Prostate gland (tissue), 2 donors: ENCODE measurements at regions not wholly inside any gene's neighbourhood (a gene's known extent, or its start where the extent isn't known, plus 50 kb on each side); places are given as distances from the start of the nearest gene placed in this dataset.

Source experiments
- DNase-seq: peaks from one replicate; pipeline ENCODE4 v3.0.0-alpha.2; 2019; ENCODE audit warnings: low spot score
- H3K27ac ChIP-seq, 2 donors: fragments of 200-600 bp; sonication (generic); 2 replicates each; pipeline ENCODE4 v1.5.1; 2017 to 2019
- H3K27me3 ChIP-seq: fragments of 200-600 bp; sonication (generic); replicated peaks from 2 replicates; pipeline ENCODE4 v1.5.1; 2019; ENCODE audit not compliant: insufficient read depth
- H3K36me3 ChIP-seq, 2 donors: fragments of 200-600 bp; sonication (generic); 1 replicate in 1 of 2; 2 replicates in 1 of 2; pipeline versions ENCODE4 v1.5.1 to v1.8.1; 2017 to 2019
- H3K4me1 ChIP-seq: fragments of 200-600 bp; sonication (generic); replicated peaks from 2 replicates; pipeline ENCODE4 v1.5.1; 2019
- H3K4me3 ChIP-seq, 2 donors: fragments of 200-600 bp; sonication (generic); 2 replicates each; pipeline ENCODE4 v1.5.1; 2017 to 2019
- H3K9me3 ChIP-seq: fragments of 200-600 bp; sonication (generic); 2 replicates; pipeline ENCODE4 v1.5.1; 2017
- POLR2A ChIP-seq: fragments of 450-650 bp; IDR thresholded peaks from one replicate; pipeline ENCODE4 v1.6.1; 2016; ENCODE audit warnings: antibody characterized with exemption, mild to moderate bottlenecking
- POLR2AphosphoS5 ChIP-seq: sonication (generic); formaldehyde crosslinking; IDR thresholded peaks from one replicate; pipeline ENCODE4 v1.6.1; 2017; ENCODE audit warnings: antibody characterized with exemption
- WGBS: methylation state at CpG from one replicate; pipeline ENCODE4 v1.1.5; 2018; 5-methylcytosine and 5-hydroxymethylcytosine counted together
- intact Hi-C: fragments of 100-400 bp; cut with DNase I; formaldehyde crosslinking; loops from one replicate; pipeline ENCODE4 v1.14.2; 2022
- TF ChIP-seq, protein P1 (sequence below), 4 experiments: fragments of 200-600 bp in 2 of 4; fragments of 450-650 bp in 2 of 4; sonication (generic) in 2 of 4; IDR thresholded peaks; 1 replicate in 3 of 4; 2 replicates in 1 of 4; pipeline ENCODE4 v1.5.1; 2016 to 2019; ENCODE audit warnings: antibody characterized with exemption in 4 of 4, mild to moderate bottlenecking in 2 of 4, moderate library complexity in 2 of 4

GRCh38 chr11:103619480-103619879 lies 417.0 kb upstream of the DDI1 start:
- no peak for DNase-seq
- intact Hi-C loops: no loop called here
- H3K36me3 ChIP-seq: no peaks in the 10 kb centered on the region
- no peaks in the 10 kb centered on the region for H3K27me3 ChIP-seq
- H3K4me1 ChIP-seq: no peaks in the 10 kb centered on the region
- TF ChIP-seq POLR2A: no peak
- TF ChIP-seq, protein P1, sequence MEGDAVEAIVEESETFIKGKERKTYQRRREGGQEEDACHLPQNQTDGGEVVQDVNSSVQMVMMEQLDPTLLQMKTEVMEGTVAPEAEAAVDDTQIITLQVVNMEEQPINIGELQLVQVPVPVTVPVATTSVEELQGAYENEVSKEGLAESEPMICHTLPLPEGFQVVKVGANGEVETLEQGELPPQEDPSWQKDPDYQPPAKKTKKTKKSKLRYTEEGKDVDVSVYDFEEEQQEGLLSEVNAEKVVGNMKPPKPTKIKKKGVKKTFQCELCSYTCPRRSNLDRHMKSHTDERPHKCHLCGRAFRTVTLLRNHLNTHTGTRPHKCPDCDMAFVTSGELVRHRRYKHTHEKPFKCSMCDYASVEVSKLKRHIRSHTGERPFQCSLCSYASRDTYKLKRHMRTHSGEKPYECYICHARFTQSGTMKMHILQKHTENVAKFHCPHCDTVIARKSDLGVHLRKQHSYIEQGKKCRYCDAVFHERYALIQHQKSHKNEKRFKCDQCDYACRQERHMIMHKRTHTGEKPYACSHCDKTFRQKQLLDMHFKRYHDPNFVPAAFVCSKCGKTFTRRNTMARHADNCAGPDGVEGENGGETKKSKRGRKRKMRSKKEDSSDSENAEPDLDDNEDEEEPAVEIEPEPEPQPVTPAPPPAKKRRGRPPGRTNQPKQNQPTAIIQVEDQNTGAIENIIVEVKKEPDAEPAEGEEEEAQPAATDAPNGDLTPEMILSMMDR (IDR thresholded peaks at IDR 0.05): no peak
- TF ChIP-seq POLR2AphosphoS5: no peak
- 38% methylated on average over 5 of the region's 5 CpGs for WGBS
- no peaks in the 10 kb centered on the region for H3K9me3 ChIP-seq
- H3K4me3 ChIP-seq: no peak overlapping the region
- H3K27ac ChIP-seq: no peak overlapping the region

DNA sequence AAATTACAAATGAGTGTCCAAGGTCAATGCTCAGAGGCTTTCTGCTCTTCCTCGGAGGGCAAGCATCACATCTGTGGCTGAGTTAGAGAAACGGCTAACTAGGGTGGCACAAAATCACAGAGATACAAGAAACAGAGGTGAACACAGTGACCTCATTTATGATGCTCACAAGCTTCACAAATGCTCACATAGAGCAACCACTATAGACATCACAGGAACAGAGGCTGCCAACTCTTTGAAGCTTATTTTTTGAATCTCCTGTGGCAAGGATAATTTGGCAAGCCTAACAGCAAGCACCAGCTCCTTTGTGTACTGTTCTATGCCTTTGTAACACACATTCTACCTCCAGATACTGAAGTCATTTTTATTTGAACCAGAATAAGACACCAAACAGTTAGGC lies 416.5 kb upstream of the DDI1 start:
- Histone ChIP-seq H3K9me3 (no peaks in the 10 kb centered on the region), H3K27ac (no peak overlapping the region), H3K4me1 (no peaks in the 10 kb centered on the region), H3K27me3 (no peaks in the 10 kb centered on the region), H3K4me3 (no peak overlapping the region), H3K36me3 (no peaks in the 10 kb centered on the region)
- no peak for DNase-seq
- TF ChIP-seq POLR2AphosphoS5: no peak
- 41% methylated on average over 2 of the region's 2 CpGs for WGBS
- intact Hi-C loops: no loop called here

GRCh38 chr11:103622296-103622695 lies 414.1 kb upstream of the DDI1 start:
- WGBS: 66% methylated on average over 2 of the region's 2 CpGs

DNA sequence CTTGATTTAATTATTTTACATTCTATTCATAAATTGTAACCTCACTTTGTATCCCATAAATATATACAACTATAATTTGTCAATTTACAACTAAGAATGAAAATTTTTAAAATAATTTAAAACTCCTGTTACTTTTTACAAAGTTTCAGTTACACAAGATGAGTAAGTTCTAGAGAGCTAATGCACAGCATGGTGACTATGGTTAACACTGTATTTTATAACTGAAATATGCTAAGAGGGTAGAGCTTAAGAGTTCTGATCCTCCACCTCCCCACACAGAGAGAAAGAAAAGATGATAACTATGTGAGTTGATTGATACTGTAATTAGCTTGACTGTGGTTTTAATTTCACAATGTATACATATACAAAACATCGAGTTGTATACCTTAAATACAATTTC lies 412.5 kb upstream of the DDI1 start:
- DNase-seq: no peak
- Histone ChIP-seq H3K9me3 (no peaks in the 10 kb centered on the region), H3K4me1 (no peaks in the 10 kb centered on the region), H3K27me3 (no peaks in the 10 kb centered on the region), H3K4me3 (no peak overlapping the region), H3K27ac (no peak overlapping the region), H3K36me3 (no peaks in the 10 kb centered on the region)
- TF ChIP-seq POLR2A: no peak
- 77% methylated on average over 1 of the region's 1 CpG for WGBS
- intact Hi-C loops: no loop called here

More at GRCh38 chr11:103622296-103622695, 414.1 kb upstream of the DDI1 start:
- Histone ChIP-seq H3K36me3 (no peaks in the 10 kb centered on the region), H3K27ac (no peak overlapping the region), H3K4me3 (no peak overlapping the region), H3K4me1 (no peaks in the 10 kb centered on the region), H3K27me3 (no peaks in the 10 kb centered on the region), H3K9me3 (no peaks in the 10 kb centered on the region)
- no peak for DNase-seq
- intact Hi-C loops: no loop called here
- TF ChIP-seq POLR2A: no peak
- TF ChIP-seq, protein P1 (IDR thresholded peaks at IDR 0.05): no peak
- no peak for TF ChIP-seq POLR2AphosphoS5

DNA sequence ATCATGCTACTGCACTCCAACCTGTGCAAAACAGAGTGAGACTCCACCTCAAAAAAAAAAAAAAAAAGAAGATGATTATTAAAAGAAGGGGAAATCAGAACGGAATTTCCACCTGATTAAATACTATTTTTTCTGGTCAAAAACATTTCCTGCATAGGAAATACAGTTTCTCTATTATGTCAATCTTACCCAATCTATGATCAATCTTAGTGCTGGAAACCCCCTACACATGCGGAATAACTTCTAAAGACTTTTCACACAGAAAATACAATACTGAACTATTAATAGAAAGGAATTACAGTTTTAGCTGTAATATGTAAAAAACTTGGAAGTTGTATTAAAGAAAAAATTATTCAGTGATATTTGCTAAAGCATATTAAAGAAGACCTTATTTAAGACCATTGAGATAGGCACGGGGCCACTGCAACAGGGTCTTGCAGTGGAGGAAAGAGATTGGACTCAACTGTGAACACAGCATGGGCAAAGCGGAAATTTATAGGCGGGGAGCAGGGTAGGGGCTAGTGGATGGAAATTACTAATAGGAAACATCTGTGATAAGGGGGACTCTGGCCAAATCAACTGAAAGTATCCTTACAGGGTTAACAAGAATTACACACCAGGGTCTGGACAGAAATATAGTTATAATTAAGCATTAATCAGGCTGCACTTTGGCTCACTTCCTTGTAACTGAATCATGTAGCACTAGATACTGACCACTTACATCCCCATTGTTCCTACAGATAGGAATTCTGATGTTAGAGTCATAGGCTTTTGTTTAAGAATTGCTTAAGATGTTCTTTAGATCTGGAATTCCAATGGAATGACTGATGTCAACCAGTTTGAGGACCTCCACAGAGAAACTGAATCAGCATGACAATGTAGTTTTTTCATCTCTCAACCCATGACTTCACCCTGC lies 411.5 kb upstream of the DDI1 start:
- no peak overlapping the region for H3K27ac ChIP-seq
- no peaks in the 10 kb centered on the region for H3K9me3 ChIP-seq
- 92% methylated on average over 5 of the region's 5 CpGs for WGBS
- no peak for TF ChIP-seq POLR2AphosphoS5
- TF ChIP-seq, protein P1 (IDR thresholded peaks at IDR 0.05): no peak
- no peak for TF ChIP-seq POLR2A
- no peak for DNase-seq
- intact Hi-C loops: no loop called here
- H3K36me3 ChIP-seq: no peaks in the 10 kb centered on the region
- H3K4me1 ChIP-seq: no peaks in the 10 kb centered on the region
- H3K4me3 ChIP-seq: no peak overlapping the region
- H3K27me3 ChIP-seq: no peaks in the 10 kb centered on the region

DNA sequence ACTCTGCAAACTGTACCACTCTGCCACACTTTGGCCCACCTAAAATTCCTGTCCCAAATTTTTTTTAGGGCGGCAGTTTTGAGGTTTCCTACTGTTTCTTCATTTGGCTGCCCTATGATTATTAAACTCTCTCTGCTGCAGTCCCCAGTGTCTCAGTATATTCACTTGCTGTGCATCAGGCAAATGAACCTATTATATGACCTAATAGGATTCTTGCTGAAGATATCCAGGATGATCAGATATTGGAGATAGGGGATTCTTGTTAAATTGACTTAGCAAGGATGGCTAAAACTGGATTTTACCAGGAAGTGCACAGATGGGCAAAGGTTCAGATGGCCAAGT lies 410.8 kb upstream of the DDI1 start:
- intact Hi-C loops: no loop called here
- TF ChIP-seq POLR2AphosphoS5: no peak
- TF ChIP-seq, protein P1 (IDR thresholded peaks at IDR 0.05): no peak
- no peak for TF ChIP-seq POLR2A
- Histone ChIP-seq H3K27ac (no peak overlapping the region), H3K27me3 (no peaks in the 10 kb centered on the region), H3K4me1 (no peaks in the 10 kb centered on the region), H3K36me3 (no peaks in the 10 kb centered on the region), H3K4me3 (no peak overlapping the region), H3K9me3 (no peaks in the 10 kb centered on the region)
- DNase-seq: no peak
- 38% methylated on average over 1 of the region's 1 CpG for WGBS
